DOHH2 (cell line): ENCODE measurements at regions not wholly inside any gene's neighbourhood (a gene's known extent, or its start where the extent isn't known, plus 50 kb on each side); places are given as distances from the start of the nearest gene placed in this dataset.

Source experiments
- EZH2phosphoT487 ChIP-seq: fragments of 200-600 bp; sonication (generic); IDR thresholded peaks from 2 replicates; pipeline ENCODE4 v1.6.1; 2017; ENCODE audit warnings: borderline replicate concordance, mild to moderate bottlenecking, antibody characterized with exemption, low read length, moderate library complexity, mixed read lengths
- TF ChIP-seq, protein P1 (sequence below): fragments of 200-600 bp; sonication (generic); IDR thresholded peaks from one replicate; pipeline ENCODE4 v1.5.1; 2014; ENCODE audit warnings: antibody characterized with exemption, mild to moderate bottlenecking, low read depth, low read length; ENCODE audit not compliant: poor library complexity, severe bottlenecking

DNA sequence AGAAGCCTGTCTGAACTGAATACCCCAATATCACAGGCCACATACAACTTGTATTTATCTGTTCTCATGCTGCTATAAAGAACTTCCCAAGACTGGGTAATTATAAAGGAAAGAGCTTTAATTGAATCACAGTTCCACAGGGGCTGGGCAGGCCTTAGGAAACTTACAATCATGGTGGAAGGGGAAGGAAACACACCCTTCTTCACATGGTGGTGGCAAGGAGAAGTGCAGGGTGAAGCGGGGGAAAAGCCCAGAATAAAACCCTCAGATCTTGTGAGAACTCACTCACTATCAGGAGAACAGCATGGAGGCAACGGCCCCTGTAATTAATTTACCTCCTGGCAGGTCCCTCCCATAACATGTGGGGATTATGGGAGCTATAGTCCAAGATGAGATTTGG is 50.3 kb upstream of the FNDC1 start:
- TF ChIP-seq, protein P1, sequence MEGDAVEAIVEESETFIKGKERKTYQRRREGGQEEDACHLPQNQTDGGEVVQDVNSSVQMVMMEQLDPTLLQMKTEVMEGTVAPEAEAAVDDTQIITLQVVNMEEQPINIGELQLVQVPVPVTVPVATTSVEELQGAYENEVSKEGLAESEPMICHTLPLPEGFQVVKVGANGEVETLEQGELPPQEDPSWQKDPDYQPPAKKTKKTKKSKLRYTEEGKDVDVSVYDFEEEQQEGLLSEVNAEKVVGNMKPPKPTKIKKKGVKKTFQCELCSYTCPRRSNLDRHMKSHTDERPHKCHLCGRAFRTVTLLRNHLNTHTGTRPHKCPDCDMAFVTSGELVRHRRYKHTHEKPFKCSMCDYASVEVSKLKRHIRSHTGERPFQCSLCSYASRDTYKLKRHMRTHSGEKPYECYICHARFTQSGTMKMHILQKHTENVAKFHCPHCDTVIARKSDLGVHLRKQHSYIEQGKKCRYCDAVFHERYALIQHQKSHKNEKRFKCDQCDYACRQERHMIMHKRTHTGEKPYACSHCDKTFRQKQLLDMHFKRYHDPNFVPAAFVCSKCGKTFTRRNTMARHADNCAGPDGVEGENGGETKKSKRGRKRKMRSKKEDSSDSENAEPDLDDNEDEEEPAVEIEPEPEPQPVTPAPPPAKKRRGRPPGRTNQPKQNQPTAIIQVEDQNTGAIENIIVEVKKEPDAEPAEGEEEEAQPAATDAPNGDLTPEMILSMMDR = peak; percentile 31
- no peak for TF ChIP-seq EZH2phosphoT487
